ENCODE measurements at regions not wholly inside any gene's neighbourhood (a gene's known extent, or its start where the extent isn't known, plus 50 kb on each side); places are given as distances from the start of the nearest gene placed in this dataset.

GRCh38 chr12:84117190-84117589, 795.4 kb downstream of the SLC6A15 start:
- H4K8ac ChIP-seq (ENCODE audit: low read depth in 2 of 2, low read length in 2 of 2) = no peak overlapping the region
- no peak overlapping the region for H3K23ac ChIP-seq (ENCODE audit: low read depth, low read length)
- no peak overlapping the region for H3K9ac ChIP-seq (ENCODE audit: low read depth, low read length)
- no peak overlapping the region for H4K5ac ChIP-seq (ENCODE audit: low read depth, low read length)
- H3K79me1 ChIP-seq (ENCODE audit: low read depth in 1 of 2, low read length in 2 of 2) = no peaks in the 10 kb centered on the region
- BruUV-seq (replicated peaks) = no TSS peak
- intact Hi-C loops (cut with micrococcal nuclease) = loop anchor here (5.0 kb wide), 1 partner anchor 40 kb away; no protein-coding TSS in a partner anchor
- no peak overlapping the region for H3K18ac ChIP-seq (ENCODE audit: low read depth, low read length)
- H3K4me3 ChIP-seq (ENCODE audit: insufficient read depth, low read depth, low read length) = no peak overlapping the region
- no peaks in the 10 kb centered on the region for H4K20me1 ChIP-seq (ENCODE audit: insufficient read depth, low read length)
- TF ChIP-seq SMC3 (IDR thresholded peaks at IDR 0.05; ENCODE audit: low read depth, low read length) (no peak), CHD1 (IDR thresholded peaks at IDR 0.05; ENCODE audit: low read depth, low read length) (no peak), BHLHE40 (IDR thresholded peaks at IDR 0.05; ENCODE audit: low read depth, low read length) (no peak), FOS (IDR thresholded peaks at IDR 0.05; ENCODE audit: low read depth, low read length) (no peak), CTCF (conservative IDR thresholded peaks at IDR 0.05; ENCODE audit: low read depth, low read length) (no peak), MAZ (IDR thresholded peaks at IDR 0.05; ENCODE audit: borderline replicate concordance, low read depth, low read length) (no peak), MXI1 (IDR thresholded peaks at IDR 0.05; ENCODE audit: borderline replicate concordance, low read depth, low read length) (no peak), MAFK (IDR thresholded peaks at IDR 0.05; ENCODE audit: low read depth, low read length) (no peak), NFE2L2 (IDR thresholded peaks at IDR 0.05; ENCODE audit: low read depth, low read length) (no peak), POLR2A (IDR thresholded peaks at IDR 0.05; ENCODE audit: low read depth, low read length) (no peak), RAD21 (IDR thresholded peaks at IDR 0.05; ENCODE audit: low read length) (no peak), RFX5 (IDR thresholded peaks at IDR 0.05; ENCODE audit: low read depth, low read length) (no peak), CEBPB (IDR thresholded peaks at IDR 0.05; ENCODE audit: low read depth, low read length) (no peak)
- TF ChIP-seq, protein P1, sequence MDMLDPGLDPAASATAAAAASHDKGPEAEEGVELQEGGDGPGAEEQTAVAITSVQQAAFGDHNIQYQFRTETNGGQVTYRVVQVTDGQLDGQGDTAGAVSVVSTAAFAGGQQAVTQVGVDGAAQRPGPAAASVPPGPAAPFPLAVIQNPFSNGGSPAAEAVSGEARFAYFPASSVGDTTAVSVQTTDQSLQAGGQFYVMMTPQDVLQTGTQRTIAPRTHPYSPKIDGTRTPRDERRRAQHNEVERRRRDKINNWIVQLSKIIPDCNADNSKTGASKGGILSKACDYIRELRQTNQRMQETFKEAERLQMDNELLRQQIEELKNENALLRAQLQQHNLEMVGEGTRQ (IDR thresholded peaks at IDR 0.05; ENCODE audit: low read depth, low read length) = no peak
- TF ChIP-seq, protein P2, sequence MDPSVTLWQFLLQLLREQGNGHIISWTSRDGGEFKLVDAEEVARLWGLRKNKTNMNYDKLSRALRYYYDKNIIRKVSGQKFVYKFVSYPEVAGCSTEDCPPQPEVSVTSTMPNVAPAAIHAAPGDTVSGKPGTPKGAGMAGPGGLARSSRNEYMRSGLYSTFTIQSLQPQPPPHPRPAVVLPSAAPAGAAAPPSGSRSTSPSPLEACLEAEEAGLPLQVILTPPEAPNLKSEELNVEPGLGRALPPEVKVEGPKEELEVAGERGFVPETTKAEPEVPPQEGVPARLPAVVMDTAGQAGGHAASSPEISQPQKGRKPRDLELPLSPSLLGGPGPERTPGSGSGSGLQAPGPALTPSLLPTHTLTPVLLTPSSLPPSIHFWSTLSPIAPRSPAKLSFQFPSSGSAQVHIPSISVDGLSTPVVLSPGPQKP (IDR thresholded peaks at IDR 0.05; ENCODE audit: borderline replicate concordance, low read depth, low read length) = no peak
- H2BK15ac ChIP-seq (ENCODE audit: low read depth, low read length) = no peak overlapping the region
- DNase-seq (no peak), ATAC-seq (ENCODE audit: low read depth) (no peak)
- H3K4ac ChIP-seq (ENCODE audit: low read depth, low read length) = no peak overlapping the region
- H2AK9ac ChIP-seq (replicated peaks; ENCODE audit: low read depth, low read length, poor library complexity) = no peak overlapping the region
- H2BK120ac ChIP-seq (ENCODE audit: low read depth, low read length) = no peak overlapping the region
- POLR2A ChIA-PET (ENCODE audit: unreplicated experiment) = no interaction called here
- dilution Hi-C loops (cut with HindIII; ENCODE audit: low sequenced_read_pairs, unreplicated experiment) = no loop called here
- H3K27me3 ChIP-seq (ENCODE audit: control insufficient read depth, insufficient read depth, low read length) = no peaks in the 10 kb centered on the region
- CTCF ChIA-PET = interaction anchor here (0.6 kb wide), 1 partner anchor 180 kb away, joined by 3 read pairs; no protein-coding TSS in a partner anchor
- no peaks in the 10 kb centered on the region for H3K36me3 ChIP-seq (ENCODE audit: control insufficient read depth, insufficient read depth, low read length)
- H3K9me3 ChIP-seq (ENCODE audit: control insufficient read depth, insufficient read depth, low read length) = no peaks in the 10 kb centered on the region
- H2AK5ac ChIP-seq (ENCODE audit: low read depth, low read length) = no peak overlapping the region
- no peaks in the 10 kb centered on the region for H3K9me1 ChIP-seq (ENCODE audit: insufficient read depth, low read length)
- H3K4me1 ChIP-seq (ENCODE audit: control insufficient read depth, insufficient read depth, low read length) = no peaks in the 10 kb centered on the region
- no peak overlapping the region for H3K14ac ChIP-seq (replicated peaks; ENCODE audit: low read depth, low read length)
- H2BK5ac ChIP-seq (ENCODE audit: low read depth, low read length, poor library complexity, severe bottlenecking) = no peak overlapping the region
- no peak overlapping the region for H3K4me2 ChIP-seq (ENCODE audit: low read depth, low read length)
- H2AFZ ChIP-seq (replicated peaks; ENCODE audit: low read length, poor library complexity) = no peak overlapping the region
- H3K27ac ChIP-seq (ENCODE audit: insufficient read depth, low read length) = no peak overlapping the region
- no peak overlapping the region for H2BK20ac ChIP-seq (ENCODE audit: low read depth, low read length)
- H4K91ac ChIP-seq (ENCODE audit: insufficient read depth, low read depth, low read length) = no peak overlapping the region
- in situ Hi-C loops (cut with MboI; ENCODE audit: low sequenced_read_pairs) = no loop called here
- no peak overlapping the region for H3K56ac ChIP-seq (ENCODE audit: extremely low read depth, insufficient read depth, low read length)
- WGBS, 2 experiments (ENCODE audit: extremely low coverage in 2 of 2, insufficient read length in 1 of 2) = no CpG with 5 or more reads among the region's 3 CpGs

All from IMR-90 (cell line).